OCI-LY7 (cell line): ENCODE measurements at regions not wholly inside any gene's neighbourhood (a gene's known extent, or its start where the extent isn't known, plus 50 kb on each side); places are given as distances from the start of the nearest gene placed in this dataset.

Source experiments
- BruUV-seq: library from RNA; stranded (reverse); fragments of 400-500 nt; replicated peaks from 2 replicates; lab custom pipeline; 2021; lab: Mats Ljungman, UMichigan
- CTCF ChIA-PET: fragments of 300-600 bp; sonication (Branson Sonifier 250); formaldehyde crosslinking; loops from one replicate; lab custom pipeline; 2022; ENCODE audit warnings: antibody characterized with exemption; ENCODE audit not compliant: unreplicated experiment; lab: Charles Lee
- POLR2A ChIA-PET: fragments of 300-600 bp; sonication (Branson Sonifier 250); formaldehyde crosslinking; loops from one replicate; lab custom pipeline; 2022; ENCODE audit warnings: antibody characterized with exemption; lab: Charles Lee
- DNase-seq: peaks from one replicate; pipeline ENCODE4 v3.0.0-alpha.2; 2015; ENCODE audit warnings: low spot score
- H2AFZ ChIP-seq: fragments of 200-600 bp; sonication (generic), shearing (Covaris generic); 2 replicates; pipeline ENCODE4 v1.6.1; 2014; ENCODE audit warnings: mild to moderate bottlenecking, antibody characterized with exemption, low read length, moderate library complexity
- H3K27ac ChIP-seq: fragments of 200-600 bp; sonication (generic); 2 replicates; pipeline ENCODE4 v1.5.1; 2014; ENCODE audit warnings: mixed run types, low read depth, mild to moderate bottlenecking, moderate library complexity, low read length, inconsistent platforms; ENCODE audit not compliant: poor library complexity, severe bottlenecking
- H3K36me3 ChIP-seq: fragments of 200-600 bp; sonication (generic); 2 replicates; pipeline ENCODE4 v1.6.1; 2014; ENCODE audit warnings: mild to moderate bottlenecking, antibody characterized with exemption, low read length, moderate library complexity, mixed read lengths; ENCODE audit not compliant: insufficient read depth
- H3K4me1 ChIP-seq: fragments of 200-600 bp; sonication (generic); 2 replicates; pipeline ENCODE4 v1.5.1; 2014; ENCODE audit warnings: mild to moderate bottlenecking, low read length; ENCODE audit not compliant: insufficient read depth, poor library complexity, severe bottlenecking
- H3K4me2 ChIP-seq: fragments of 200-600 bp; sonication (generic); 2 replicates; pipeline ENCODE4 v1.6.1; 2014; ENCODE audit warnings: mild to moderate bottlenecking, low read length
- H3K4me3 ChIP-seq: fragments of 200-600 bp; sonication (generic); 2 replicates; pipeline ENCODE4 v1.5.1; 2014; ENCODE audit warnings: mild to moderate bottlenecking, low read depth, low read length; ENCODE audit not compliant: poor library complexity, severe bottlenecking
- H3K79me2 ChIP-seq: fragments of 200-600 bp; sonication (generic); 2 replicates; pipeline ENCODE4 v1.6.1; 2016; ENCODE audit warnings: low read depth, mild to moderate bottlenecking, low read length, moderate library complexity, mixed read lengths; ENCODE audit not compliant: insufficient read depth
- H3K9me2 ChIP-seq: fragments of 200-600 bp; sonication (generic); 2 replicates; pipeline ENCODE4 v1.6.1; 2016; ENCODE audit warnings: mild to moderate bottlenecking, low read length, mixed read lengths; ENCODE audit not compliant: insufficient read depth
- H3K9me3 ChIP-seq: fragments of 200-600 bp; sonication (generic); 2 replicates; pipeline ENCODE4 v1.6.1; 2014; ENCODE audit warnings: mild to moderate bottlenecking, mixed run types, low read length, mixed read lengths
- H4K20me1 ChIP-seq: fragments of 200-600 bp; sonication (generic); 2 replicates; pipeline ENCODE4 v1.6.1; 2014; ENCODE audit warnings: mild to moderate bottlenecking, antibody characterized with exemption, low read length, moderate library complexity, mixed read lengths; ENCODE audit not compliant: insufficient read depth
- CTCF ChIP-seq: fragments of 200-600 bp; sonication (generic); conservative IDR thresholded peaks from 2 replicates; pipeline ENCODE4 v1.5.1; 2014; ENCODE audit warnings: mild to moderate bottlenecking, antibody characterized with exemption, low read length, moderate library complexity, mixed read lengths
- EZH2phosphoT487 ChIP-seq: fragments of 200-600 bp; sonication (generic); IDR thresholded peaks from 2 replicates; pipeline ENCODE4 v1.6.1; 2018; ENCODE audit warnings: low read depth, borderline replicate concordance, mild to moderate bottlenecking, mixed run types, antibody characterized with exemption, low read length, moderate library complexity, mixed read lengths
- intact Hi-C: fragments of 100-400 bp; cut with micrococcal nuclease; formaldehyde crosslinking; loops from one replicate; pipeline ENCODE4 v1.10.0; 2022; ENCODE audit not compliant: unreplicated experiment

- ChIA-PET CTCF (no interaction called here), POLR2A (no interaction called here)
- H4K20me1 ChIP-seq: no peaks in the 10 kb centered on the region
- BruUV-seq: no TSS peak
- H3K9me2 ChIP-seq: no peaks in the 10 kb centered on the region
- intact Hi-C loops: no loop called here
- H3K36me3 ChIP-seq: no peaks in the 10 kb centered on the region
- H2AFZ ChIP-seq: no peak overlapping the region
- TF ChIP-seq EZH2phosphoT487: no peak
- TF ChIP-seq CTCF: no peak
- no peak for DNase-seq
- H3K79me2 ChIP-seq: no peaks in the 10 kb centered on the region
- H3K27ac ChIP-seq: no peak overlapping the region
- no peak overlapping the region for H3K4me3 ChIP-seq
- no peaks in the 10 kb centered on the region for H3K4me1 ChIP-seq
- H3K9me3 ChIP-seq: no peaks in the 10 kb centered on the region
- no peak overlapping the region for H3K4me2 ChIP-seq
These were observed 326.8 kb upstream of the SHH start for GRCh38 chr7:156139112-156139511.

- BruUV-seq: no TSS peak
- no peaks in the 10 kb centered on the region for H3K9me2 ChIP-seq
These were observed 319.6 kb upstream of the SHH start for GRCh38 chr7:156131881-156132280.

GRCh38 chr7:156129522-156129921, 317.3 kb upstream of the SHH start:
- H3K4me1 ChIP-seq: no peaks in the 10 kb centered on the region
- intact Hi-C loops: no loop called here
- POLR2A ChIA-PET: no interaction called here
- H3K9me2 ChIP-seq: no peaks in the 10 kb centered on the region
- no peak overlapping the region for H3K4me3 ChIP-seq
- no peaks in the 10 kb centered on the region for H3K9me3 ChIP-seq
- no peak overlapping the region for H3K27ac ChIP-seq
- H4K20me1 ChIP-seq: no peaks in the 10 kb centered on the region
- BruUV-seq: no TSS peak
- CTCF ChIA-PET: no interaction called here
- H3K79me2 ChIP-seq: no peaks in the 10 kb centered on the region
- no peak overlapping the region for H3K4me2 ChIP-seq
- H3K36me3 ChIP-seq: no peaks in the 10 kb centered on the region
- TF ChIP-seq CTCF (no peak), EZH2phosphoT487 (no peak)
- no peak overlapping the region for H2AFZ ChIP-seq
- no peak for DNase-seq

More at GRCh38 chr7:156131881-156132280, 319.6 kb upstream of the SHH start:
- Histone ChIP-seq H4K20me1 (no peaks in the 10 kb centered on the region), H3K79me2 (no peaks in the 10 kb centered on the region), H2AFZ (no peak overlapping the region), H3K4me3 (no peak overlapping the region), H3K27ac (no peak overlapping the region), H3K4me1 (no peaks in the 10 kb centered on the region), H3K4me2 (no peak overlapping the region), H3K36me3 (no peaks in the 10 kb centered on the region), H3K9me3 (no peaks in the 10 kb centered on the region)
- ChIA-PET CTCF (no interaction called here), POLR2A (no interaction called here)
- no peak for TF ChIP-seq EZH2phosphoT487
- intact Hi-C loops: no loop called here
- no peak for DNase-seq
